NT2/D1 (cell line): ENCODE measurements at regions not wholly inside any gene's neighbourhood (a gene's known extent, or its start where the extent isn't known, plus 50 kb on each side); places are given as distances from the start of the nearest gene placed in this dataset.

ENCODE experiments used
- SUZ12 ChIP-seq: IDR thresholded peaks from 2 replicates; pipeline ENCODE4 v1.6.1; 2011; ENCODE audit not compliant: insufficient read length, insufficient read depth; ENCODE audit errors: extremely low read depth
- YY1 ChIP-seq: IDR thresholded peaks from 2 replicates; pipeline ENCODE4 v1.6.1; 2011; ENCODE audit not compliant: insufficient read length, insufficient read depth
- ZNF274 ChIP-seq: IDR thresholded peaks from 2 replicates; pipeline ENCODE4 v1.6.1; 2011; ENCODE audit warnings: mild to moderate bottlenecking, low read depth, low read length

GRCh38 chr11:98495601-98496000 is 525.1 kb upstream of the CNTN5 start:
- TF ChIP-seq YY1 (no peak), ZNF274 (no peak), SUZ12 (no peak)
